Mesodermal cell (in vitro differentiated cells): ENCODE measurements at regions not wholly inside any gene's neighbourhood (a gene's known extent, or its start where the extent isn't known, plus 50 kb on each side); places are given as distances from the start of the nearest gene placed in this dataset.

Experiments used
- H3K27ac ChIP-seq: 2 replicates; pipeline ENCODE4 v1.7.0; 2013; ENCODE audit warnings: mild to moderate bottlenecking, low read depth, low read length, moderate library complexity; ENCODE audit not compliant: severe bottlenecking
- H3K36me3 ChIP-seq: 2 replicates; pipeline ENCODE4 v1.7.1; 2013; ENCODE audit warnings: mild to moderate bottlenecking, low read length, moderate library complexity; ENCODE audit not compliant: control insufficient read depth, insufficient read depth
- H3K4me1 ChIP-seq: one replicate; pipeline ENCODE4 v1.7.1; 2013; ENCODE audit warnings: mild to moderate bottlenecking, low read length; ENCODE audit not compliant: insufficient read depth, control insufficient read depth, poor library complexity, severe bottlenecking
- H3K4me3 ChIP-seq: 2 replicates; pipeline ENCODE4 v1.7.0; 2013; ENCODE audit warnings: low read length, control low read depth, mild to moderate bottlenecking; ENCODE audit not compliant: insufficient read depth, poor library complexity, severe bottlenecking; ENCODE audit errors: extremely low read depth
- H3K9me3 ChIP-seq: 2 replicates; pipeline ENCODE4 v1.7.1; 2013; ENCODE audit warnings: mild to moderate bottlenecking, low read length, moderate library complexity; ENCODE audit not compliant: control insufficient read depth
- WGBS, 2 experiments: methylation state at CpG; one replicate each; pipeline ENCODE4 v1.1.5; 2013; ENCODE audit warnings: missing lambda C conversion rate in 2 of 2; ENCODE audit not compliant: insufficient coverage in 2 of 2; 5-methylcytosine and 5-hydroxymethylcytosine counted together

- no peaks in the 10 kb centered on the region for H3K9me3 ChIP-seq
Measured at GRCh38 chr21:39037807-39038405, 145.3 kb downstream of the PSMG1 start.

GRCh38 chr21:39036581-39036980, 146.7 kb downstream of the PSMG1 start:
- H3K4me3 ChIP-seq = no peak overlapping the region
- H3K36me3 ChIP-seq = no peaks in the 10 kb centered on the region
- H3K27ac ChIP-seq = no peak overlapping the region
- H3K4me1 ChIP-seq = peaks cover 12% of the 10 kb centered on the region
- H3K9me3 ChIP-seq = no peaks in the 10 kb centered on the region
- WGBS, 2 experiments = 85 to 91% methylated on average over 4 to 7 of the region's 8 CpGs

More at GRCh38 chr21:39037807-39038405, 145.3 kb downstream of the PSMG1 start:
- WGBS, 2 experiments = 87 to 91% methylated on average over 9 to 10 of the region's 11 CpGs
- H3K36me3 ChIP-seq = no peaks in the 10 kb centered on the region
- H3K4me3 ChIP-seq = no peak overlapping the region
- H3K27ac ChIP-seq = no peak overlapping the region
- peaks cover 12% of the 10 kb centered on the region for H3K4me1 ChIP-seq

DNA sequence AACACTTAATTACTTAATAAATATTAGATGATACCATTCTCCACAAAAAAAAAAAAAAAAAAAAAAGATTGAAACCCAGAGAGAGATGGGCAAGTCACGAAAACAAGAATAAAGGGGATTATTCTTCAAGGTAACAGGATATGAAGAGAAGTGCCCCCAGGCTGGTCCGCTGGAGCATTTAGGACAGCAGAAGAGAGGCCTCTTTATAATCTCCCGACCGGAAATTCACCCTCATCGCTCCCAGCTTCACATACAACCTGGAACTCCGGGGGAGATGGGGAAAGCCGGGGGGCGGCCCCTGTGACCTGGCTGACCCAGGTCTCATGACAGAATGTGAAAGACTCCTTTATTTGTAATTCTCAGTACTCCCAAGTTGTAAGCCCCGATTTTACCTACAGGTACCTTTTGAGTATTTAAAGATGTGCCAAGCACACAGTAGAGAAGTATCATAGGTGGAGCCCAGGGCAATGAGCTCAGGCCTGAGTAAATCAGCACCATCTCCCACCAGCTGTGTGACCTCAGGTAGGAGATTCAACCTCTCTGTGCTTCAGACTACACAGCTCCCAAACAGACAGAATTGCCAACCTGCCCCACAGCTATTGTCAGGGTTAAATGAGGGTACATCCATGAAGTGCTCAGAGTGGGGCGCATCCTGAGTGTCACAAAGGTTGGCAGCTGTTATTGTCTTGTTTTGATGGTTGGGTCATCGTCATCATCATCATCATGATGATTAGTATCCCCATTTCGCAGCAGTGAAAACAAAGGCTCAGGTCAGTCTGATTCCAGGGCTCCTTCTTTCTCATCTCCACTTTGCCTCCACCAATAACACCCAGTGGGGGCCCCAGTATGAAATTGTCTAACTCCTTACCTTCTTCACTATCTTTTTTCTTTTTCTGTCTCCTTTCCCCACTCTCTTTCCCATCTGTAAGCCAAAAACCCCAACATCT, 148.4 kb downstream of the PSMG1 start:
- peaks cover 6% of the 10 kb centered on the region for H3K4me1 ChIP-seq
- no peaks in the 10 kb centered on the region for H3K9me3 ChIP-seq
- no peak overlapping the region for H3K27ac ChIP-seq
- no peak overlapping the region for H3K4me3 ChIP-seq
- H3K36me3 ChIP-seq = no peaks in the 10 kb centered on the region
- 48 to 84% methylated on average over 2 to 8 of the region's 12 CpGs for WGBS, 2 experiments

DNA sequence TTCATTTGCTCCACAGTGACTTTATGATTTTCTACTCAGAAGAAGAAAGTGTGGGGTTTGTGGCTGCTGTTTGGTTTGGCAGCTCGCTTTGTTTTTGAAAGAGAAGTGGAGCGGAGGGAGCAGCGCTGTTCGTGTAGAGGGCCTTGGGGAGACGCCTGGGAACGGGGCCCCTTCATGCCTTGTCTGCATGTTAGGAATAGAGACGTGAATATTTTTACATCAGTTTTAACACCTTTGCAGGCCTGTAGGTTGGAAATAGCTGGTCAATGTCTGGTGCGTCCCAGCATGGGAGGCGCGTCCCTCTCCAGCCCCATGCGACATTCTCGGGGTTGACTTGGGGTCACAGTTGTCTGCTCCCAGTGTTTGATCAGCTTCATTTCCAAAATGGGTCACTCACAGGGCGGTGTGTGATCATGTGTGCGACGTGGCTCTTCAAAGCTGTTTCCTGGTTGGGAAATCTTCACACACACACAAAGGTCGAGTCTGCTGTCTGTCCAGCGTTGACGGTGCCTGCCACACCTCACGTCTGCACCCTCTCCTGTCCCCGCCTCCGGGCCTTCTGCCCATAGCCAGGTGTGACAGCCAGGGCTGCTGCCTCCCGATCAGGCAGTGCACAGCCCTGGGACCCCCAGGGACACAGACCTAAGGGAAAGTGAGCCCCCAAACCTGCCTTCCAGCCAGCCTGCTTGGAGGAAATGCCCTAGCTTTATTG, 149.2 kb downstream of the PSMG1 start:
- H3K4me3 ChIP-seq = no peak overlapping the region
- WGBS, 2 experiments = 89 to 90% methylated on average over 21 to 22 of the region's 22 CpGs
- H3K36me3 ChIP-seq = no peaks in the 10 kb centered on the region
- no peak overlapping the region for H3K27ac ChIP-seq
- peaks cover 10% of the 10 kb centered on the region for H3K4me1 ChIP-seq
- no peaks in the 10 kb centered on the region for H3K9me3 ChIP-seq

- 84 to 87% methylated on average over 12 to 14 of the region's 14 CpGs for WGBS, 2 experiments
- Histone ChIP-seq H3K4me1 (peaks cover 8% of the 10 kb centered on the region), H3K36me3 (no peaks in the 10 kb centered on the region), H3K9me3 (peaks cover 5% of the 10 kb centered on the region), H3K4me3 (no peak overlapping the region), H3K27ac (peak overlapping the region; percentile 72)
Measured at GRCh38 chr21:39029900-39030884, 153.1 kb downstream of the PSMG1 start.

- peak overlapping the region; percentile 55 for H3K27ac ChIP-seq
- WGBS, 2 experiments = 82 to 91% methylated on average over 3 to 4 of the region's 7 CpGs
- peaks cover 10% of the 10 kb centered on the region for H3K9me3 ChIP-seq
- H3K4me3 ChIP-seq = no peak overlapping the region
- no peaks in the 10 kb centered on the region for H3K36me3 ChIP-seq
- H3K4me1 ChIP-seq = peaks cover 8% of the 10 kb centered on the region
Measured at GRCh38 chr21:39029086-39029755, 154.0 kb downstream of the PSMG1 start.

DNA sequence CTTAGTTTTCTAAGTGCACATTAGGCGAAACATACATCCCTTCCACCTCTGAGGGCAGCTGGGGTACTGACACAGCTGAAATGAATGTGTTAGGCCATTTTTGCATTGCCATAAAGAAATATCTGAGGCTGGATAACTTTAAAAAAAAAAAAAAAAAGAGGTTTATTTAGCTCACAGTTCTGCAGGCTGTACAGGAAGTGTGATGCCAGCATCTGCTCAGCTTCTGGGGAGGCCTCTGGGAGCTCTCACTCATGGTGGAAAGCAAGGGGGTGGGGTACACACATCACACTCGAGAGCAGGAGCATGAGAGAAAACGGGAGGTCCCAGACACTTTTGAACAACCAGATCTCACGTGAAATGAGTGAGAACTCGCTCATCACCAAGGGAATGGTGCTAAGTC, 158.1 kb downstream of the PSMG1 start:
- no peak overlapping the region for H3K4me3 ChIP-seq
- no peaks in the 10 kb centered on the region for H3K36me3 ChIP-seq

DNA sequence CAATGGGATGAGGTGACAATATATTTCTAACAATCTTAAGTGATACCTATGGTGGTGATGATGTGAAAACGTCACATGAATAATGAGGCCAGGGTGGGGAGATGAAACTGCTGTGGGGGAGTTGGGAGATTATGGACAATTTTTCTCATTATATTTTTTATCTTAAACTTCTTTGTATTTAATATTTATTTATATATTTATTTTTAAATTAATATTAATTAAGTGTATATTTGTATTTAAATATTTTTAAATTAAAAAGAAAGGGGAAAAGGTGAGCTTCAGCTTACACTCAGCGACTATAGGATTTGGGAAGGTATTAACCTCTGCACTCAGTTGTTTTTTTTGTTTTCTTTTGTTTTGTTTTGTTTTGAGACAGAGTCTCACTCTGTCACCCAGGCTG, 158.7 kb downstream of the PSMG1 start:
- WGBS, 2 experiments = 100% methylated on average over 1 of the region's 2 CpGs; no CpG with 5 or more reads in 1 of the 2 experiments
- no peaks in the 10 kb centered on the region for H3K36me3 ChIP-seq

More for the DNA sequence above, 158.1 kb downstream of the PSMG1 start:
- peaks cover 10% of the 10 kb centered on the region for H3K9me3 ChIP-seq
- no peak overlapping the region for H3K27ac ChIP-seq
- 85 to 90% methylated on average over 3 to 5 of the region's 5 CpGs for WGBS, 2 experiments
- peaks cover 21% of the 10 kb centered on the region for H3K4me1 ChIP-seq

GRCh38 chr21:39022863-39023693, 160.2 kb downstream of the PSMG1 start:
- Histone ChIP-seq H3K9me3 (peaks cover 10% of the 10 kb centered on the region), H3K27ac (no peak overlapping the region), H3K4me3 (no peak overlapping the region), H3K36me3 (no peaks in the 10 kb centered on the region), H3K4me1 (peaks cover 13% of the 10 kb centered on the region)
- 85 to 87% methylated on average over 21 to 28 of the region's 28 CpGs for WGBS, 2 experiments

More for the DNA sequence above, 158.7 kb downstream of the PSMG1 start:
- Histone ChIP-seq H3K4me3 (no peak overlapping the region), H3K27ac (no peak overlapping the region), H3K4me1 (peaks cover 21% of the 10 kb centered on the region), H3K9me3 (peaks cover 10% of the 10 kb centered on the region)
